PC-9 (cell line): ENCODE measurements at regions not wholly inside any gene's neighbourhood (a gene's known extent, or its start where the extent isn't known, plus 50 kb on each side); places are given as distances from the start of the nearest gene placed in this dataset.

Source experiments
- BruUV-seq: library from RNA; stranded (reverse); fragments of 400-500 nt; replicated peaks from 2 replicates; lab custom pipeline; 2021; lab: Mats Ljungman, UMichigan
- CTCF ChIA-PET: fragments of 300-600 bp; sonication (Branson Sonifier 250); formaldehyde crosslinking; loops from one replicate; lab custom pipeline; 2022; ENCODE audit warnings: antibody characterized with exemption; lab: Charles Lee
- POLR2A ChIA-PET: fragments of 300-600 bp; sonication (Branson Sonifier 250); formaldehyde crosslinking; loops from one replicate; lab custom pipeline; 2022; ENCODE audit warnings: antibody characterized with exemption; ENCODE audit not compliant: unreplicated experiment; lab: Charles Lee
- DNase-seq, 2 experiments: peaks; one replicate each; pipeline versions ENCODE4 v3.0.0 to v3.0.0-alpha.2; 2015 to 2022; ENCODE audit warnings: mixed read lengths in 1 of 2
- H2AFZ ChIP-seq: fragments of 200-600 bp; sonication (generic); 2 replicates; pipeline ENCODE4 v1.8.1; 2017; ENCODE audit warnings: antibody characterized with exemption
- H3F3A ChIP-seq: fragments of 200-600 bp; sonication (generic); 2 replicates; pipeline ENCODE4 v1.8.1; 2017; ENCODE audit warnings: antibody characterized with exemption, mild to moderate bottlenecking, low read depth; ENCODE audit not compliant: insufficient read depth
- H3K27ac ChIP-seq: fragments of 200-600 bp; sonication (generic); 2 replicates; pipeline ENCODE4 v1.6.1; 2016; ENCODE audit warnings: mixed run types
- H3K27me3 ChIP-seq: fragments of 200-600 bp; sonication (generic); 2 replicates; pipeline ENCODE4 v1.6.1; 2016; ENCODE audit warnings: low read depth, mixed run types; ENCODE audit not compliant: insufficient read depth
- H3K36me3 ChIP-seq: fragments of 200-600 bp; sonication (generic); 2 replicates; pipeline ENCODE4 v1.6.1; 2016; ENCODE audit warnings: low read depth, mixed run types
- H3K4me1 ChIP-seq: fragments of 200-600 bp; sonication (generic); replicated peaks from 2 replicates; pipeline ENCODE4 v1.6.1; 2016; ENCODE audit warnings: mixed run types; ENCODE audit not compliant: insufficient read depth
- H3K4me2 ChIP-seq: fragments of 200-600 bp; sonication (generic); 2 replicates; pipeline ENCODE4 v1.6.1; 2017; ENCODE audit warnings: mixed run types
- H3K4me3 ChIP-seq: fragments of 200-600 bp; sonication (generic); 2 replicates; pipeline ENCODE4 v1.6.1; 2016; ENCODE audit warnings: mixed run types
- H3K79me2 ChIP-seq: fragments of 200-600 bp; sonication (generic); 2 replicates; pipeline ENCODE4 v1.6.1; 2017; ENCODE audit warnings: low read depth, mixed run types
- H3K9me2 ChIP-seq: fragments of 200-600 bp; sonication (generic); 2 replicates; pipeline ENCODE4 v1.8.1; 2017; ENCODE audit warnings: mild to moderate bottlenecking; ENCODE audit not compliant: insufficient read depth
- H3K9me3 ChIP-seq: fragments of 200-600 bp; sonication (generic); 2 replicates; pipeline ENCODE4 v1.8.1; 2016; ENCODE audit warnings: low read depth; ENCODE audit not compliant: insufficient read depth
- H4K20me1 ChIP-seq: fragments of 200-600 bp; sonication (generic); 2 replicates; pipeline ENCODE4 v1.8.1; 2017; ENCODE audit not compliant: insufficient read depth
- CTCF ChIP-seq: fragments of 200-600 bp; sonication (generic); conservative IDR thresholded peaks from 2 replicates; pipeline ENCODE4 v1.6.1; 2017; ENCODE audit warnings: mixed run types, antibody characterized with exemption, mild to moderate bottlenecking, moderate library complexity
- EZH2 ChIP-seq: fragments of 200-600 bp; sonication (generic); IDR thresholded peaks from 2 replicates; pipeline ENCODE4 v1.8.0; 2017; ENCODE audit warnings: antibody characterized with exemption, low read depth
- intact Hi-C: fragments of 100-400 bp; cut with micrococcal nuclease; formaldehyde crosslinking; loops from one replicate; pipeline ENCODE4 v1.10.0; 2022; ENCODE audit not compliant: unreplicated experiment

- H3K27me3 ChIP-seq = no peaks in the 10 kb centered on the region
- H3K27ac ChIP-seq = no peak overlapping the region
- no peaks in the 10 kb centered on the region for H3K36me3 ChIP-seq
- no peak overlapping the region for H3K4me2 ChIP-seq
- H4K20me1 ChIP-seq = no peaks in the 10 kb centered on the region
- H3K4me3 ChIP-seq = no peak overlapping the region
- BruUV-seq = no TSS peak
- POLR2A ChIA-PET = no interaction called here
- H3F3A ChIP-seq = no peaks in the 10 kb centered on the region
- CTCF ChIA-PET = no interaction called here
- no peaks in the 10 kb centered on the region for H3K9me2 ChIP-seq
- H3K79me2 ChIP-seq = no peaks in the 10 kb centered on the region
- H2AFZ ChIP-seq = no peak overlapping the region
- intact Hi-C loops = no loop called here
- no peaks in the 10 kb centered on the region for H3K9me3 ChIP-seq
- H3K4me1 ChIP-seq = no peaks in the 10 kb centered on the region
- no peak for TF ChIP-seq CTCF
- TF ChIP-seq EZH2 = no peak
- DNase-seq = no peak
Measured at GRCh38 chr3:1805331-1805730, 293.3 kb upstream of the CNTN4 start.

GRCh38 chr3:1808590-1808989, 290.1 kb upstream of the CNTN4 start:
- Histone ChIP-seq H4K20me1 (no peaks in the 10 kb centered on the region), H3K27ac (no peak overlapping the region), H3F3A (no peaks in the 10 kb centered on the region), H3K9me2 (no peaks in the 10 kb centered on the region), H3K79me2 (no peaks in the 10 kb centered on the region), H3K4me3 (no peak overlapping the region), H3K9me3 (no peaks in the 10 kb centered on the region), H3K4me2 (no peak overlapping the region), H3K4me1 (no peaks in the 10 kb centered on the region), H3K36me3 (no peaks in the 10 kb centered on the region), H2AFZ (no peak overlapping the region), H3K27me3 (no peaks in the 10 kb centered on the region)
- ChIA-PET POLR2A (no interaction called here), CTCF (no interaction called here)
- intact Hi-C loops = no loop called here
- BruUV-seq = no TSS peak
- TF ChIP-seq CTCF (no peak), EZH2 (no peak)
- no peak for DNase-seq

GRCh38 chr3:1823867-1824266, 274.8 kb upstream of the CNTN4 start:
- CTCF ChIA-PET = no interaction called here
- Histone ChIP-seq H2AFZ (no peak overlapping the region), H3K9me3 (no peaks in the 10 kb centered on the region)

More at GRCh38 chr3:1823867-1824266, 274.8 kb upstream of the CNTN4 start:
- Histone ChIP-seq H3K4me3 (no peak overlapping the region), H3K4me2 (no peak overlapping the region), H3K27ac (no peak overlapping the region), H3K79me2 (no peaks in the 10 kb centered on the region), H3K27me3 (no peaks in the 10 kb centered on the region), H3K4me1 (no peaks in the 10 kb centered on the region), H3K36me3 (no peaks in the 10 kb centered on the region), H4K20me1 (no peaks in the 10 kb centered on the region), H3F3A (no peaks in the 10 kb centered on the region), H3K9me2 (no peaks in the 10 kb centered on the region)
- POLR2A ChIA-PET = no interaction called here
- TF ChIP-seq EZH2 (no peak), CTCF (no peak)
- intact Hi-C loops = no loop called here
- BruUV-seq = no TSS peak
- DNase-seq = no peak
